GM23338 (cell line): ENCODE measurements at regions not wholly inside any gene's neighbourhood (a gene's known extent, or its start where the extent isn't known, plus 50 kb on each side); places are given as distances from the start of the nearest gene placed in this dataset.

Experiments used
- ATAC-seq: fragments of 200-7000 bp; cut with Tn5 transposase; 3 replicates; pipeline ENCODE4 v1.9.1; 2020
- DNase-seq: peaks from one replicate; pipeline ENCODE4 v3.0.0-alpha.2; 2015; ENCODE audit warnings: low spot score
- H2AFZ ChIP-seq: fragments of 200-600 bp; sonication (generic); 2 replicates; pipeline ENCODE4 v1.8.0; 2016; ENCODE audit warnings: antibody characterized with exemption, mild to moderate bottlenecking, moderate library complexity
- H3F3A ChIP-seq: fragments of 200-600 bp; sonication (generic); replicated peaks from 2 replicates; pipeline ENCODE4 v1.8.0; 2017; ENCODE audit warnings: antibody characterized with exemption, mixed run types, low read depth
- H3K27ac ChIP-seq: fragments of 200-600 bp; sonication (generic); 2 replicates; pipeline ENCODE4 v1.6.1; 2016; ENCODE audit warnings: low read depth
- H3K27me3 ChIP-seq: fragments of 200-600 bp; sonication (generic); 2 replicates; pipeline ENCODE4 v1.8.0; 2016; ENCODE audit warnings: mild to moderate bottlenecking, mixed run types, moderate library complexity; ENCODE audit not compliant: insufficient read depth
- H3K36me3 ChIP-seq: fragments of 200-600 bp; sonication (generic); 2 replicates; pipeline ENCODE4 v1.8.0; 2016; ENCODE audit warnings: mild to moderate bottlenecking; ENCODE audit not compliant: insufficient read depth
- H3K4me1 ChIP-seq: fragments of 200-600 bp; sonication (generic); 2 replicates; pipeline ENCODE4 v1.8.0; 2016; ENCODE audit warnings: mild to moderate bottlenecking, moderate library complexity; ENCODE audit not compliant: insufficient read depth
- H3K4me2 ChIP-seq: fragments of 200-600 bp; sonication (generic); 2 replicates; pipeline ENCODE4 v1.7.1; 2017; ENCODE audit warnings: mixed run types
- H3K4me3 ChIP-seq: fragments of 200-600 bp; sonication (generic); 2 replicates; pipeline ENCODE4 v1.6.1; 2016; ENCODE audit warnings: mixed run types
- H3K79me2 ChIP-seq: fragments of 200-600 bp; sonication (generic); replicated peaks from 2 replicates; pipeline ENCODE4 v1.8.0; 2017; ENCODE audit warnings: mild to moderate bottlenecking; ENCODE audit not compliant: insufficient read depth
- H3K9me2 ChIP-seq: fragments of 200-600 bp; sonication (generic); 2 replicates; pipeline ENCODE4 v1.8.0; 2017; ENCODE audit not compliant: insufficient read depth
- H4K20me1 ChIP-seq: fragments of 200-600 bp; sonication (generic); replicated peaks from 2 replicates; pipeline ENCODE4 v1.8.0; 2017; ENCODE audit warnings: mild to moderate bottlenecking; ENCODE audit not compliant: insufficient read depth
- H3K27ac Mint-ChIP-seq: 2 replicates; pipeline ENCODE4 v1.8.0; 2020; ENCODE audit warnings: inconsistent platforms, mild to moderate bottlenecking, moderate library complexity, mixed read lengths
- H3K27me3 Mint-ChIP-seq: 3 replicates; pipeline ENCODE4 v1.8.0; 2022; ENCODE audit warnings: low read depth, mild to moderate bottlenecking, moderate library complexity, mixed read lengths, inconsistent platforms; ENCODE audit not compliant: insufficient read depth, poor library complexity
- H3K36me3 Mint-ChIP-seq: 3 replicates; pipeline ENCODE4 v1.8.0; 2021; ENCODE audit warnings: low read depth, mild to moderate bottlenecking, inconsistent platforms, moderate library complexity, mixed read lengths
- H3K4me1 Mint-ChIP-seq: 3 replicates; pipeline ENCODE4 v1.8.0; 2020; ENCODE audit warnings: mild to moderate bottlenecking, inconsistent platforms, mixed read lengths
- H3K4me3 Mint-ChIP-seq: 3 replicates; pipeline ENCODE4 v1.8.0; 2021; ENCODE audit warnings: moderate library complexity, mild to moderate bottlenecking, inconsistent platforms, mixed read lengths
- H3K9me3 Mint-ChIP-seq: 3 replicates; pipeline ENCODE4 v1.8.0; 2020; ENCODE audit warnings: moderate library complexity, mild to moderate bottlenecking, inconsistent platforms, mixed read lengths
- CREB1 ChIP-seq: fragments of 250-450 bp; sonication (Bioruptor Pico); IDR thresholded peaks from 2 replicates; pipeline ENCODE4 v1.5.0; 2020; ENCODE audit warnings: low read depth, mild to moderate bottlenecking, moderate library complexity
- EZH2 ChIP-seq: fragments of 200-600 bp; sonication (generic); IDR thresholded peaks from one replicate; pipeline ENCODE4 v1.8.0; 2017; ENCODE audit warnings: antibody characterized with exemption, mild to moderate bottlenecking, low read depth; ENCODE audit not compliant: unreplicated experiment
- EZH2phosphoT487 ChIP-seq: fragments of 200-600 bp; sonication (generic); IDR thresholded peaks from one replicate; pipeline ENCODE4 v1.8.1; 2018; ENCODE audit warnings: antibody characterized with exemption; ENCODE audit not compliant: unreplicated experiment
- JUNB ChIP-seq: IDR thresholded peaks from one replicate; pipeline ENCODE4 v1.6.1; 2016; ENCODE audit warnings: antibody characterized with exemption; ENCODE audit not compliant: unreplicated experiment
- NANOG ChIP-seq: IDR thresholded peaks from 2 replicates; pipeline ENCODE4 v1.6.1; 2016; ENCODE audit warnings: antibody characterized with exemption, borderline replicate concordance
- POLR2AphosphoS5 ChIP-seq: IDR thresholded peaks from 2 replicates; pipeline ENCODE4 v1.6.1; 2016; ENCODE audit warnings: antibody characterized with exemption, low read depth
- STAT1 ChIP-seq: IDR thresholded peaks from one replicate; pipeline ENCODE4 v1.6.1; 2016; ENCODE audit warnings: antibody characterized with exemption; ENCODE audit not compliant: unreplicated experiment
- ZNF114 ChIP-seq: fragments of 250-450 bp; sonication (Bioruptor Pico); IDR thresholded peaks from 2 replicates; pipeline ENCODE4 v1.5.0; 2020; ENCODE audit warnings: mild to moderate bottlenecking, moderate library complexity
- ZNF331 ChIP-seq: fragments of 250-450 bp; sonication (Bioruptor Pico); IDR thresholded peaks from 2 replicates; pipeline ENCODE4 v1.5.0; 2020; ENCODE audit warnings: low read depth, mild to moderate bottlenecking, moderate library complexity
- TF ChIP-seq, protein P1 (sequence below), 2 experiments: fragments of 200-600 bp in 1 of 2; sonication (generic) in 1 of 2; conservative IDR thresholded peaks; 2 replicates each; pipeline versions ENCODE4 v1.5.1 to v1.6.1; 2016 to 2017; ENCODE audit warnings: antibody characterized with exemption in 2 of 2, low read depth in 2 of 2, mild to moderate bottlenecking in 2 of 2, moderate library complexity in 1 of 2
- TF ChIP-seq, protein P2 (sequence below): IDR thresholded peaks from 2 replicates; pipeline ENCODE4 v1.6.1; 2016; ENCODE audit warnings: antibody characterized with exemption
- TF ChIP-seq, protein P3 (sequence below): fragments of 250-450 bp; sonication (Bioruptor Pico); IDR thresholded peaks from 2 replicates; pipeline ENCODE4 v1.5.0; 2020; ENCODE audit warnings: mild to moderate bottlenecking, moderate library complexity

DNA sequence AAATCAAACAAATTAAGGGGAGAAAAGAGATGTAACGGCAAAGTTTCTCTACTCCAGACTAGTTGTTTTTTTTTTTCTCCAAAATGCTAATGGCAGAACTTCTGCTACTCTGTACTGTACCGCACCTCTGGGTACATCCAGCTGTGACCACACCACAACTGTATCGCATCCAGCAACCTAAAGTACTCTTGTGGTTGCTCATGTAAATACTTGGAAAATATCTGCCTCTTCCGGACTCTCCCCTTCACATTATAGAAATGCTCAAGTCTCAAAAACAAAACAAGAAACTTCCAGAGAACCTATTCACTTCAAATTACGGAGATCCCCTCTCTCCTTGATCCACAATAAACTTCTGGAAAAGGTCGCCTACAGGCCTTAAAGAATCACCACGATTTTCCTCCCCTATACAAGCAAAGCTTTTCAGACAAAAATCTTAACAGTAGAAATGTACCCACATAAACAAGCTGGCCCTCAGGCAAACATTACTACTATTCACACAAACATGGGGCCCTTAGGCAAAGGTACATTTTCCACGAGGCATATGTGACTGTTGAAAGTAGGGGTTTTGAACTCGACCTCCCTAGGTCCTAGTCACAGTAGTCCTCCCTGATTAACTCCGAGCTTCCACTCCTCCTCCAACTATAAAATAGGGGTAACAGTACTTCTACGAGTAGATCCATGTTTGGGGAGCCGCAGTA lies 222.9 kb upstream of the MKLN1 start:
- Mint-ChIP-seq H3K4me3 (peak overlapping the region; percentile 85), H3K9me3 (no peaks in the 10 kb centered on the region; the same call in 2 of the 3 replicates), H3K36me3 (peaks cover 21% of the 10 kb centered on the region), H3K27me3 (peaks cover 11% of the 10 kb centered on the region), H3K4me1 (peaks cover 43% of the 10 kb centered on the region), H3K27ac (no peak overlapping the region)
- H3K79me2 ChIP-seq: peaks cover 69% of the 10 kb centered on the region
- peak overlapping the region; percentile 67 for H3K4me3 ChIP-seq
- no peak for DNase-seq
- ATAC-seq: no peak
- H3K4me1 ChIP-seq: peaks cover 17% of the 10 kb centered on the region
- H3K27ac ChIP-seq: no peak overlapping the region
- peaks cover 19% of the 10 kb centered on the region for H4K20me1 ChIP-seq
- H3K27me3 ChIP-seq: peaks cover 13% of the 10 kb centered on the region
- no peaks in the 10 kb centered on the region for H3K36me3 ChIP-seq
- no peak overlapping the region for H2AFZ ChIP-seq
- H3K4me2 ChIP-seq: peak overlapping the region; percentile 96
- no peaks in the 10 kb centered on the region for H3K9me2 ChIP-seq
- no peaks in the 10 kb centered on the region for H3F3A ChIP-seq
- no peak for TF ChIP-seq EZH2phosphoT487
- no peak for TF ChIP-seq JUNB
- TF ChIP-seq NANOG: no peak
- no peak for TF ChIP-seq CREB1 (CRISPR knock-in tag)
- TF ChIP-seq STAT1: no peak
- no peak for TF ChIP-seq EZH2
- TF ChIP-seq, protein P1, sequence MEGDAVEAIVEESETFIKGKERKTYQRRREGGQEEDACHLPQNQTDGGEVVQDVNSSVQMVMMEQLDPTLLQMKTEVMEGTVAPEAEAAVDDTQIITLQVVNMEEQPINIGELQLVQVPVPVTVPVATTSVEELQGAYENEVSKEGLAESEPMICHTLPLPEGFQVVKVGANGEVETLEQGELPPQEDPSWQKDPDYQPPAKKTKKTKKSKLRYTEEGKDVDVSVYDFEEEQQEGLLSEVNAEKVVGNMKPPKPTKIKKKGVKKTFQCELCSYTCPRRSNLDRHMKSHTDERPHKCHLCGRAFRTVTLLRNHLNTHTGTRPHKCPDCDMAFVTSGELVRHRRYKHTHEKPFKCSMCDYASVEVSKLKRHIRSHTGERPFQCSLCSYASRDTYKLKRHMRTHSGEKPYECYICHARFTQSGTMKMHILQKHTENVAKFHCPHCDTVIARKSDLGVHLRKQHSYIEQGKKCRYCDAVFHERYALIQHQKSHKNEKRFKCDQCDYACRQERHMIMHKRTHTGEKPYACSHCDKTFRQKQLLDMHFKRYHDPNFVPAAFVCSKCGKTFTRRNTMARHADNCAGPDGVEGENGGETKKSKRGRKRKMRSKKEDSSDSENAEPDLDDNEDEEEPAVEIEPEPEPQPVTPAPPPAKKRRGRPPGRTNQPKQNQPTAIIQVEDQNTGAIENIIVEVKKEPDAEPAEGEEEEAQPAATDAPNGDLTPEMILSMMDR (conservative IDR thresholded peaks at IDR 0.05; ENCODE audit: low read depth in 2 of 2): no peak
- TF ChIP-seq ZNF114 (CRISPR knock-in tag): no peak
- TF ChIP-seq POLR2AphosphoS5: no peak
- no peak for TF ChIP-seq ZNF331 (CRISPR knock-in tag)
- TF ChIP-seq, protein P2, sequence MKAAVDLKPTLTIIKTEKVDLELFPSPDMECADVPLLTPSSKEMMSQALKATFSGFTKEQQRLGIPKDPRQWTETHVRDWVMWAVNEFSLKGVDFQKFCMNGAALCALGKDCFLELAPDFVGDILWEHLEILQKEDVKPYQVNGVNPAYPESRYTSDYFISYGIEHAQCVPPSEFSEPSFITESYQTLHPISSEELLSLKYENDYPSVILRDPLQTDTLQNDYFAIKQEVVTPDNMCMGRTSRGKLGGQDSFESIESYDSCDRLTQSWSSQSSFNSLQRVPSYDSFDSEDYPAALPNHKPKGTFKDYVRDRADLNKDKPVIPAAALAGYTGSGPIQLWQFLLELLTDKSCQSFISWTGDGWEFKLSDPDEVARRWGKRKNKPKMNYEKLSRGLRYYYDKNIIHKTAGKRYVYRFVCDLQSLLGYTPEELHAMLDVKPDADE: no peak

DNA sequence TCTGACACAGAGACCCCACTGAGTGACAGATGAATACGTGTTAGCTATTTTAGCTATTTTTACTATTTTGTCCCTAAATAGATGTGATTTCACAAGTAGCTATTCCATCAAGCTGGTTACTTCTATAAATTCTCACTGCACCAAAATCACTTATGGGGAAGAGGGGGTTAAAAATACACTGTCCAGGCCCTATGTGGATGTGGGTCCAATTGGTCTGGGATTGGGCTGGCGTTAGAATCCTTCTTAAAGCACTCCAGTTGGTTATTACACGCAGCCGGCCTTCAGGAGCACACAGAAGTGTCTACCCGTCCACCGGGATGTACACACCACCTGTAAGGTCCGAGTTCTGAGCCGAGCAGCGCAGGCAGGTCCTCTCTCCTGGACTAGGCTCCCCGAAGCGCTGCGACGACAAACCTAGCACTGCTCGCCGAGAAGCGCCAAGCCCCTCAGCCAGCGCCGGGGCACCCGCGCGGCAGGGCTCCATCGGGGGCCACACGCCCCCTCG lies 222.3 kb upstream of the MKLN1 start:
- peaks cover 13% of the 10 kb centered on the region for H3K27me3 ChIP-seq
- peak overlapping the region; percentile 96 for H3K4me2 ChIP-seq
- peak; percentile 57 for DNase-seq
- H3K4me1 ChIP-seq: peaks cover 17% of the 10 kb centered on the region
- H3K4me1 Mint-ChIP-seq: peaks cover 42% of the 10 kb centered on the region
- no peaks in the 10 kb centered on the region for H3K9me2 ChIP-seq
- no peaks in the 10 kb centered on the region; the same call in 2 of the 3 replicates for H3K9me3 Mint-ChIP-seq
- no peak overlapping the region for H3K27ac ChIP-seq
- H2AFZ ChIP-seq: 0 out of 2 replicates have a peak overlapping the region, but pooled peaks have one; percentile 34
- peaks cover 19% of the 10 kb centered on the region for H4K20me1 ChIP-seq
- H3K27me3 Mint-ChIP-seq: peaks cover 14% of the 10 kb centered on the region
- peak overlapping the region; percentile 67 for H3K4me3 ChIP-seq
- H3K36me3 ChIP-seq: no peaks in the 10 kb centered on the region
- peaks cover 63% of the 10 kb centered on the region for H3K79me2 ChIP-seq
- H3K4me3 Mint-ChIP-seq: peak overlapping the region; percentile 85
- ATAC-seq: peak; percentile 2; the same call in 2 of the 3 replicates
- H3K27ac Mint-ChIP-seq: no peak overlapping the region
- H3F3A ChIP-seq: no peaks in the 10 kb centered on the region
- peaks cover 21% of the 10 kb centered on the region for H3K36me3 Mint-ChIP-seq
- no peak for TF ChIP-seq POLR2AphosphoS5
- TF ChIP-seq, protein P3, sequence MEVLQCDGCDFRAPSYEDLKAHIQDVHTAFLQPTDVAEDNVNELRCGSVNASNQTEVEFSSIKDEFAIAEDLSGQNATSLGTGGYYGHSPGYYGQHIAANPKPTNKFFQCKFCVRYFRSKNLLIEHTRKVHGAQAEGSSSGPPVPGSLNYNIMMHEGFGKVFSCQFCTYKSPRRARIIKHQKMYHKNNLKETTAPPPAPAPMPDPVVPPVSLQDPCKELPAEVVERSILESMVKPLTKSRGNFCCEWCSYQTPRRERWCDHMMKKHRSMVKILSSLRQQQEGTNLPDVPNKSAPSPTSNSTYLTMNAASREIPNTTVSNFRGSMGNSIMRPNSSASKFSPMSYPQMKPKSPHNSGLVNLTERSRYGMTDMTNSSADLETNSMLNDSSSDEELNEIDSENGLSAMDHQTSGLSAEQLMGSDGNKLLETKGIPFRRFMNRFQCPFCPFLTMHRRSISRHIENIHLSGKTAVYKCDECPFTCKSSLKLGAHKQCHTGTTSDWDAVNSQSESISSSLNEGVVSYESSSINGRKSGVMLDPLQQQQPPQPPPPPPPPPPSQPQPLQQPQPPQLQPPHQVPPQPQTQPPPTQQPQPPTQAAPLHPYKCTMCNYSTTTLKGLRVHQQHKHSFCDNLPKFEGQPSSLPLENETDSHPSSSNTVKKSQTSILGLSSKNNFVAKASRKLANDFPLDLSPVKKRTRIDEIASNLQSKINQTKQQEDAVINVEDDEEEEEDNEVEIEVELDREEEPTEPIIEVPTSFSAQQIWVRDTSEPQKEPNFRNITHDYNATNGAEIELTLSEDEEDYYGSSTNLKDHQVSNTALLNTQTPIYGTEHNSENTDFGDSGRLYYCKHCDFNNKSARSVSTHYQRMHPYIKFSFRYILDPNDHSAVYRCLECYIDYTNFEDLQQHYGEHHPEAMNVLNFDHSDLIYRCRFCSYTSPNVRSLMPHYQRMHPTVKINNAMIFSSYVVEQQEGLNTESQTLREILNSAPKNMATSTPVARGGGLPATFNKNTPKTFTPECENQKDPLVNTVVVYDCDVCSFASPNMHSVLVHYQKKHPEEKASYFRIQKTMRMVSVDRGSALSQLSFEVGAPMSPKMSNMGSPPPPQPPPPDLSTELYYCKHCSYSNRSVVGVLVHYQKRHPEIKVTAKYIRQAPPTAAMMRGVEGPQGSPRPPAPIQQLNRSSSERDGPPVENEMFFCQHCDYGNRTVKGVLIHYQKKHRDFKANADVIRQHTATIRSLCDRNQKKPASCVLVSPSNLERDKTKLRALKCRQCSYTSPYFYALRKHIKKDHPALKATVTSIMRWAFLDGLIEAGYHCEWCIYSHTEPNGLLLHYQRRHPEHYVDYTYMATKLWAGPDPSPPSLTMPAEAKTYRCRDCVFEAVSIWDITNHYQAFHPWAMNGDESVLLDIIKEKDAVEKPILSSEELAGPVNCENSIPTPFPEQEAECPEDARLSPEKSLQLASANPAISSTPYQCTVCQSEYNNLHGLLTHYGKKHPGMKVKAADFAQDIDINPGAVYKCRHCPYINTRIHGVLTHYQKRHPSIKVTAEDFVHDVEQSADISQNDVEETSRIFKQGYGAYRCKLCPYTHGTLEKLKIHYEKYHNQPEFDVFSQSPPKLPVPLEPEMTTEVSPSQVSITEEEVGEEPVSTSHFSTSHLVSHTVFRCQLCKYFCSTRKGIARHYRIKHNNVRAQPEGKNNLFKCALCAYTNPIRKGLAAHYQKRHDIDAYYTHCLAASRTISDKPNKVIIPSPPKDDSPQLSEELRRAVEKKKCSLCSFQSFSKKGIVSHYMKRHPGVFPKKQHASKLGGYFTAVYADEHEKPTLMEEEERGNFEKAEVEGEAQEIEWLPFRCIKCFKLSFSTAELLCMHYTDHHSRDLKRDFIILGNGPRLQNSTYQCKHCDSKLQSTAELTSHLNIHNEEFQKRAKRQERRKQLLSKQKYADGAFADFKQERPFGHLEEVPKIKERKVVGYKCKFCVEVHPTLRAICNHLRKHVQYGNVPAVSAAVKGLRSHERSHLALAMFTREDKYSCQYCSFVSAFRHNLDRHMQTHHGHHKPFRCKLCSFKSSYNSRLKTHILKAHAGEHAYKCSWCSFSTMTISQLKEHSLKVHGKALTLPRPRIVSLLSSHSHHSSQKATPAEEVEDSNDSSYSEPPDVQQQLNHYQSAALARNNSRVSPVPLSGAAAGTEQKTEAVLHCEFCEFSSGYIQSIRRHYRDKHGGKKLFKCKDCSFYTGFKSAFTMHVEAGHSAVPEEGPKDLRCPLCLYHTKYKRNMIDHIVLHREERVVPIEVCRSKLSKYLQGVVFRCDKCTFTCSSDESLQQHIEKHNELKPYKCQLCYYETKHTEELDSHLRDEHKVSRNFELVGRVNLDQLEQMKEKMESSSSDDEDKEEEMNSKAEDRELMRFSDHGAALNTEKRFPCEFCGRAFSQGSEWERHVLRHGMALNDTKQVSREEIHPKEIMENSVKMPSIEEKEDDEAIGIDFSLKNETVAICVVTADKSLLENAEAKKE (CRISPR knock-in tag): no peak
